ENCODE measurements at regions not wholly inside any gene's neighbourhood (a gene's known extent, or its start where the extent isn't known, plus 50 kb on each side); places are given as distances from the start of the nearest gene placed in this dataset.
A peak's percentile ranks its signal among the peaks of the same experiment; 100 is the strongest.
"Not testable (repeated sequence)": the region's sequence is repeated elsewhere in the genome, so short reads cannot be mapped to it uniquely, and the experiment has no call there.

GRCh38 chr6:71360556-71361335, 72.1 kb downstream of the OGFRL1 start:
- H3K27ac ChIP-seq (ENCODE audit: low read length); H3K4me1 ChIP-seq (ENCODE audit: control insufficient read depth, insufficient read depth, low read length); ATAC-seq; H3K4me3 ChIP-seq (ENCODE audit: low read length); intact Hi-C loops (cut with DNase I); H3K27me3 ChIP-seq (ENCODE audit: control insufficient read depth, insufficient read depth); DNase-seq; H3K9me3 ChIP-seq (ENCODE audit: control insufficient read depth, low read length): not testable (repeated sequence)
- 90% methylated on average over 9 of the region's 9 CpGs for WGBS

GRCh38 chr6:71364889-71365542, 76.4 kb downstream of the OGFRL1 start:
- H3K4me1 ChIP-seq (ENCODE audit: control insufficient read depth, insufficient read depth, low read length) = peaks cover 2% of the 10 kb centered on the region
- intact Hi-C loops (cut with DNase I) = no loop called here
- H3K27me3 ChIP-seq (ENCODE audit: control insufficient read depth, insufficient read depth) = no peaks in the 10 kb centered on the region
- peak in 1 of 2 donors; percentile 41 for ATAC-seq
- H3K27ac ChIP-seq (ENCODE audit: low read length) = no peak overlapping the region
- no peaks in the 10 kb centered on the region for H3K9me3 ChIP-seq (ENCODE audit: control insufficient read depth, low read length)
- WGBS = 77% methylated on average over 4 of the region's 4 CpGs
- no peak for DNase-seq
- H3K4me3 ChIP-seq (ENCODE audit: low read length) = no peak overlapping the region

GRCh38 chr6:71367756-71368155, 79.1 kb downstream of the OGFRL1 start:
- no peaks in the 10 kb centered on the region for H3K27me3 ChIP-seq (ENCODE audit: control insufficient read depth, insufficient read depth)
- ATAC-seq = no peak
- intact Hi-C loops (cut with DNase I) = no loop called here

DNA sequence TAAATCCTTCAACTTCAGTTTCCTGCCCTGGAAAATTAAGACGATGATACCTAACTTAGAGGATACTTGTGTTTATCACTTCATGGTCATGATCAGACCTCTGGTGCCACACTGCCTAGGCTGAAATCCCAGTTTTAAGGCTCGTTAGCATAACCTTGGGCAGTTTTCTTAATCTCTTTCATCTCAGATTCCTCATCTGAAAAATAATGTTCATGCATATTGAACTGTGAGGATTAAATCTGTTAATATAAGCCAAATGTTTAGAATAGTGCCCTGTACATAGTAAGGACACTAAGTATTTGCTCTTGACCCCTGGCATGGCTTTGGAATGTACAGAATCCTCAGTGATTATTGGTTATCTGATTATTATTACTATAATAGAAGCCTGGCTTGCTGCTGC, 79.7 kb downstream of the OGFRL1 start:
- Histone ChIP-seq H3K4me3 (ENCODE audit: low read length) (no peak overlapping the region), H3K27me3 (ENCODE audit: control insufficient read depth, insufficient read depth) (no peaks in the 10 kb centered on the region), H3K4me1 (ENCODE audit: control insufficient read depth, insufficient read depth, low read length) (peaks cover 2% of the 10 kb centered on the region), H3K27ac (ENCODE audit: low read length) (no peak overlapping the region), H3K9me3 (ENCODE audit: control insufficient read depth, low read length) (no peaks in the 10 kb centered on the region)
- 92% methylated on average over 2 of the region's 2 CpGs for WGBS
- no peak for ATAC-seq
- DNase-seq = no peak
- intact Hi-C loops (cut with DNase I) = no loop called here

More at GRCh38 chr6:71367756-71368155, 79.1 kb downstream of the OGFRL1 start:
- Histone ChIP-seq H3K4me3 (ENCODE audit: low read length) (no peak overlapping the region), H3K9me3 (ENCODE audit: control insufficient read depth, low read length) (no peaks in the 10 kb centered on the region), H3K27ac (ENCODE audit: low read length) (no peak overlapping the region), H3K4me1 (ENCODE audit: control insufficient read depth, insufficient read depth, low read length) (peaks cover 2% of the 10 kb centered on the region)
- DNase-seq = no peak
- 93% methylated on average over 3 of the region's 3 CpGs for WGBS

DNA sequence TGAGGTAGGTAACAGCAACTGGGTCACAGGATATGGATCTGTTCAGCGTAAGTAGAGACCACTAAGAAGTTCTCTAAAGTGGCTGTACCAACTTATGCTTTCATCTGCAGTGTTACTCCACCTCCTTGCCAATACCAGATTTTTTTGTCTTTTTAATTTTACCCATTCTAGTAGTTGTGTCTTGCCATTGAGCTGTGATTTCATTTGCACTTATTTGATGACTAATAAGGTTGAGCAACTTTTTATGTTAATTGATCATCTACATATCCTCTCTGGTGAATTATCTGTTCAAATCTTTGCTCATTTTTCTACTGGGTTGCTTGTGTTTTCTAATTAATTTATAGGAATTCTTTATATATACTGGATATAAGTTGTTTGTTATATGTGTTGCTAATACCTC, 82.9 kb downstream of the OGFRL1 start:
- WGBS = 98% methylated on average over 1 of the region's 1 CpG
- Histone ChIP-seq H3K4me1 (ENCODE audit: control insufficient read depth, insufficient read depth, low read length) (no peaks in the 10 kb centered on the region), H3K4me3 (ENCODE audit: low read length) (no peak overlapping the region), H3K9me3 (ENCODE audit: control insufficient read depth, low read length) (no peaks in the 10 kb centered on the region), H3K27me3 (ENCODE audit: control insufficient read depth, insufficient read depth) (no peaks in the 10 kb centered on the region), H3K27ac (ENCODE audit: low read length) (no peak overlapping the region)
- ATAC-seq (no peak), DNase-seq (no peak)
- intact Hi-C loops (cut with DNase I) = loop anchor here in 1 of 4 donors (10.0 kb wide), 1 partner anchor 713 kb away; no protein-coding TSS in a partner anchor

DNA sequence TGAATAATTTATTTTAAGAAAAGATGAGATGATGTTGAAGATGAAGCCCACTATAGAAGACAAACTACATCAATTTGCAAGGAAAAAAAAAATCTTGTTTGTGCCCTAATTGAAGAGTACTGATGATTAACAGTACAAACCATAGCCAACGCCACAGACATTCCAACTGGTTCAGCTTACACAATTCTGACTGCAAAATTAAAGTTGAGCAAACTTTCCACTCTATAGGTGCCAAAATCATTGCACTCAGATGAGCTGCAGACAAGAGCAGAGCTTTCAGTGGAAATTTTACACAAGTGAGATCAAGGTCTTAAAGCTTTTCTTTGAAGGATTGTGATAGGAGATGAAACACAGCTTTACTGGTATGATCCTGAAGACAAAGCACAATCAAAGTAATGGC, 85.3 kb downstream of the OGFRL1 start:
- Histone ChIP-seq H3K27ac (ENCODE audit: low read length) (no peak overlapping the region), H3K4me3 (ENCODE audit: low read length) (no peak overlapping the region), H3K4me1 (ENCODE audit: control insufficient read depth, insufficient read depth, low read length) (no peaks in the 10 kb centered on the region), H3K27me3 (ENCODE audit: control insufficient read depth, insufficient read depth) (no peaks in the 10 kb centered on the region), H3K9me3 (ENCODE audit: control insufficient read depth, low read length) (no peaks in the 10 kb centered on the region)
- DNase-seq (no peak), ATAC-seq (no peak)
- intact Hi-C loops (cut with DNase I) = loop anchor here in 1 of 4 donors (10.0 kb wide), 1 partner anchor 711 kb away; no protein-coding TSS in a partner anchor
- 83% methylated on average over 1 of the region's 1 CpG for WGBS

DNA sequence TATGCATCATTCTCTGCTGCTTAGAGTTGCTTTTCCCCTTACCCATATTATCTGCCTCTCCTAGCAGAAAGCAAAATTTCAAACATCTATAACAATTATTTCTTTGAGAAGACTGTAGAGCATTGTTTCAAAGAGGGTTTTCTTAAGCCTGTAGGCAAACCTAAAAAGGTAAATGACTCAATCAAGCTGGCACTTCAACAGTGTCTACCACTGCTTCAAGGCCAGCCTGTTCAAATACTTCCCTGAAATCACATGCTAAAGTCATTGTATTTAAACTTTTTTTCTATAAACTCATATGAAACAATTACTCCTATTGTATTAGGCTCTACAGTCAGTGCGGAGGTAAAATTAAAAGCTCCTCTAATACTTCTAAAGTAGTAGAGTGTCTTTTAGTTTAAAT, 87.1 kb downstream of the OGFRL1 start:
- DNase-seq (no peak), ATAC-seq (no peak)
- Histone ChIP-seq H3K4me1 (ENCODE audit: control insufficient read depth, insufficient read depth, low read length) (no peaks in the 10 kb centered on the region), H3K27me3 (ENCODE audit: control insufficient read depth, insufficient read depth) (no peaks in the 10 kb centered on the region), H3K4me3 (ENCODE audit: low read length) (no peak overlapping the region), H3K27ac (ENCODE audit: low read length) (no peak overlapping the region), H3K9me3 (ENCODE audit: control insufficient read depth, low read length) (no peaks in the 10 kb centered on the region)
- intact Hi-C loops (cut with DNase I) = loop anchor here in 1 of 4 donors (10.0 kb wide), 1 partner anchor 709 kb away; no protein-coding TSS in a partner anchor
- WGBS = 79% methylated on average over 1 of the region's 1 CpG

GRCh38 chr6:71376830-71377229, 88.2 kb downstream of the OGFRL1 start:
- intact Hi-C loops (cut with DNase I) = loop anchor here in 1 of 4 donors (10.0 kb wide), 1 partner anchor 708 kb away; no protein-coding TSS in a partner anchor
- Histone ChIP-seq H3K4me1 (ENCODE audit: control insufficient read depth, insufficient read depth, low read length) (no peaks in the 10 kb centered on the region), H3K27ac (ENCODE audit: low read length) (no peak overlapping the region), H3K4me3 (ENCODE audit: low read length) (no peak overlapping the region), H3K27me3 (ENCODE audit: control insufficient read depth, insufficient read depth) (no peaks in the 10 kb centered on the region), H3K9me3 (ENCODE audit: control insufficient read depth, low read length) (no peaks in the 10 kb centered on the region)
- ATAC-seq (no peak), DNase-seq (no peak)
- 95% methylated on average over 2 of the region's 2 CpGs for WGBS

- no peaks in the 10 kb centered on the region for H3K27me3 ChIP-seq (ENCODE audit: control insufficient read depth, insufficient read depth)
- 78% methylated on average over 4 of the region's 4 CpGs for WGBS
- no peaks in the 10 kb centered on the region for H3K9me3 ChIP-seq (ENCODE audit: control insufficient read depth, low read length)
- H3K4me3 ChIP-seq (ENCODE audit: low read length) = no peak overlapping the region
- H3K4me1 ChIP-seq (ENCODE audit: control insufficient read depth, insufficient read depth, low read length) = no peaks in the 10 kb centered on the region
- ATAC-seq (peak in 1 of 2 donors; percentile 40), DNase-seq (no peak)
- H3K27ac ChIP-seq (ENCODE audit: low read length) = no peak overlapping the region
- intact Hi-C loops (cut with DNase I) = loop anchor here in 3 of 4 donors (5.0 to 10.0 kb wide), 2 partner anchors 121 to 129 kb away; no protein-coding TSS in a partner anchor
These were observed 94.9 kb downstream of the OGFRL1 start for GRCh38 chr6:71383476-71383875.

GRCh38 chr6:71383901-71384489, 95.4 kb downstream of the OGFRL1 start:
- ATAC-seq = no peak
- intact Hi-C loops (cut with DNase I) = loop anchor here (2.0 to 10.0 kb wide), 3 partner anchors 121 to 128 kb away; no protein-coding TSS in a partner anchor
- Histone ChIP-seq H3K27ac (ENCODE audit: low read length) (no peak overlapping the region), H3K4me1 (ENCODE audit: control insufficient read depth, insufficient read depth, low read length) (no peaks in the 10 kb centered on the region), H3K9me3 (ENCODE audit: control insufficient read depth, low read length) (no peaks in the 10 kb centered on the region), H3K4me3 (ENCODE audit: low read length) (no peak overlapping the region), H3K27me3 (ENCODE audit: control insufficient read depth, insufficient read depth) (no peaks in the 10 kb centered on the region)
- DNase-seq = no peak
- WGBS = 52% methylated on average over 5 of the region's 5 CpGs

Measured in right cardiac atrium (tissue), 5 donors.